IMR-90 (cell line): ENCODE measurements at regions not wholly inside any gene's neighbourhood (a gene's known extent, or its start where the extent isn't known, plus 50 kb on each side); places are given as distances from the start of the nearest gene placed in this dataset.

Experiments
- BHLHE40 ChIP-seq: fragments of 150-350 bp; IDR thresholded peaks from 2 replicates; pipeline ENCODE4 v1.6.1; 2016; ENCODE audit warnings: mild to moderate bottlenecking, low read depth, low read length
- CEBPB ChIP-seq: IDR thresholded peaks from 2 replicates; pipeline ENCODE4 v1.6.1; 2012; ENCODE audit warnings: low read depth, low read length, improper control_type of control experiment
- CHD1 ChIP-seq: IDR thresholded peaks from 2 replicates; pipeline ENCODE4 v1.6.1; 2012; ENCODE audit warnings: low read depth, low read length, improper control_type of control experiment
- CTCF ChIP-seq: conservative IDR thresholded peaks from 2 replicates; pipeline ENCODE4 v1.5.1; 2012; ENCODE audit warnings: mild to moderate bottlenecking, low read depth, low read length, improper control_type of control experiment
- ELK1 ChIP-seq: fragments of 150-350 bp; IDR thresholded peaks from 2 replicates; pipeline ENCODE4 v1.6.1; 2016; ENCODE audit warnings: low read depth, mild to moderate bottlenecking, low read length, moderate library complexity, borderline replicate concordance
- FOS ChIP-seq: fragments of 150-350 bp; IDR thresholded peaks from 2 replicates; pipeline ENCODE4 v1.6.1; 2016; ENCODE audit warnings: low read depth, low read length
- MAFK ChIP-seq: IDR thresholded peaks from 2 replicates; pipeline ENCODE4 v1.6.1; 2012; ENCODE audit warnings: low read depth, low read length, improper control_type of control experiment
- MXI1 ChIP-seq: IDR thresholded peaks from 2 replicates; pipeline ENCODE4 v1.6.1; 2012; ENCODE audit warnings: low read depth, mild to moderate bottlenecking, low read length, moderate library complexity, borderline replicate concordance
- NFE2L2 ChIP-seq: fragments of 150-350 bp; IDR thresholded peaks from 2 replicates; pipeline ENCODE4 v1.6.1; 2016; ENCODE audit warnings: low read depth, mild to moderate bottlenecking, low read length
- POLR2A ChIP-seq: IDR thresholded peaks from 2 replicates; pipeline ENCODE4 v1.6.1; 2012; ENCODE audit warnings: mild to moderate bottlenecking, low read depth, low read length
- RAD21 ChIP-seq: IDR thresholded peaks from 2 replicates; pipeline ENCODE4 v1.6.1; 2012; ENCODE audit warnings: low read length, improper control_type of control experiment
- RCOR1 ChIP-seq: IDR thresholded peaks from 2 replicates; pipeline ENCODE4 v1.6.1; 2012; ENCODE audit warnings: mild to moderate bottlenecking, low read length, improper control_type of control experiment; ENCODE audit not compliant: insufficient replicate concordance
- SMC3 ChIP-seq: fragments of 150-350 bp; IDR thresholded peaks from 2 replicates; pipeline ENCODE4 v1.6.1; 2016; ENCODE audit warnings: low read depth, mild to moderate bottlenecking, antibody characterized with exemption, low read length, moderate library complexity
- USF2 ChIP-seq: fragments of 150-350 bp; IDR thresholded peaks from 2 replicates; pipeline ENCODE4 v1.6.1; 2017; ENCODE audit warnings: mild to moderate bottlenecking, antibody characterized with exemption, low read length, low read depth

- no peak for TF ChIP-seq BHLHE40
- TF ChIP-seq CEBPB = no peak
- TF ChIP-seq CTCF = no peak
- no peak for TF ChIP-seq RAD21
- no peak for TF ChIP-seq POLR2A
- TF ChIP-seq FOS = no peak
- no peak for TF ChIP-seq SMC3
- TF ChIP-seq MAFK = no peak
- no peak for TF ChIP-seq USF2
- TF ChIP-seq MXI1 = no peak
- no peak for TF ChIP-seq CHD1
- TF ChIP-seq RCOR1 = no peak
- TF ChIP-seq NFE2L2 = no peak
- no peak for TF ChIP-seq ELK1
These were observed 73.9 kb upstream of the ADAMTS9 start for GRCh38 chr3:64761729-64762128.
